Gastroesophageal sphincter (tissue), 3 donors: ENCODE measurements at regions not wholly inside any gene's neighbourhood (a gene's known extent, or its start where the extent isn't known, plus 50 kb on each side); places are given as distances from the start of the nearest gene placed in this dataset.

ENCODE experiments used
- EP300 ChIP-seq: sonication (generic); formaldehyde crosslinking; IDR thresholded peaks from one replicate; pipeline ENCODE4 v1.6.1; 2017; ENCODE audit warnings: antibody characterized with exemption, mild to moderate bottlenecking
- POLR2A ChIP-seq, 2 donors: fragments of 450-650 bp; IDR thresholded peaks; one replicate each; pipeline ENCODE4 v1.6.1; 2017; ENCODE audit warnings: antibody characterized with exemption in 2 of 2, mild to moderate bottlenecking in 2 of 2, moderate library complexity in 1 of 2
- POLR2AphosphoS5 ChIP-seq: sonication (generic); formaldehyde crosslinking; IDR thresholded peaks from one replicate; pipeline ENCODE4 v1.6.1; 2017; ENCODE audit warnings: antibody characterized with exemption
- TF ChIP-seq, protein P1 (sequence below), 4 experiments: fragments of 200-600 bp in 2 of 4; fragments of 450-650 bp in 2 of 4; sonication (generic) in 1 of 4; IDR thresholded peaks; one replicate each; pipeline ENCODE4 v1.5.1; 2017 to 2019; ENCODE audit warnings: antibody characterized with exemption in 4 of 4, mild to moderate bottlenecking in 2 of 4, moderate library complexity in 2 of 4

- TF ChIP-seq, protein P1, sequence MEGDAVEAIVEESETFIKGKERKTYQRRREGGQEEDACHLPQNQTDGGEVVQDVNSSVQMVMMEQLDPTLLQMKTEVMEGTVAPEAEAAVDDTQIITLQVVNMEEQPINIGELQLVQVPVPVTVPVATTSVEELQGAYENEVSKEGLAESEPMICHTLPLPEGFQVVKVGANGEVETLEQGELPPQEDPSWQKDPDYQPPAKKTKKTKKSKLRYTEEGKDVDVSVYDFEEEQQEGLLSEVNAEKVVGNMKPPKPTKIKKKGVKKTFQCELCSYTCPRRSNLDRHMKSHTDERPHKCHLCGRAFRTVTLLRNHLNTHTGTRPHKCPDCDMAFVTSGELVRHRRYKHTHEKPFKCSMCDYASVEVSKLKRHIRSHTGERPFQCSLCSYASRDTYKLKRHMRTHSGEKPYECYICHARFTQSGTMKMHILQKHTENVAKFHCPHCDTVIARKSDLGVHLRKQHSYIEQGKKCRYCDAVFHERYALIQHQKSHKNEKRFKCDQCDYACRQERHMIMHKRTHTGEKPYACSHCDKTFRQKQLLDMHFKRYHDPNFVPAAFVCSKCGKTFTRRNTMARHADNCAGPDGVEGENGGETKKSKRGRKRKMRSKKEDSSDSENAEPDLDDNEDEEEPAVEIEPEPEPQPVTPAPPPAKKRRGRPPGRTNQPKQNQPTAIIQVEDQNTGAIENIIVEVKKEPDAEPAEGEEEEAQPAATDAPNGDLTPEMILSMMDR (IDR thresholded peaks at IDR 0.05): no peak
- TF ChIP-seq POLR2A (IDR thresholded peaks at IDR 0.05): no peak
- TF ChIP-seq POLR2AphosphoS5: no peak
- no peak for TF ChIP-seq EP300
Measured at GRCh38 chr3:102748646-102749045, 313.8 kb downstream of the ZPLD1 start.
